Lung (tissue), 11 donors: ENCODE measurements at regions not wholly inside any gene's neighbourhood (a gene's known extent, or its start where the extent isn't known, plus 50 kb on each side); places are given as distances from the start of the nearest gene placed in this dataset.

Experiments used
- ATAC-seq: fragments of 200-7000 bp; cut with Tn5 transposase; one replicate; pipeline ENCODE4 v1.9.1; 2020; ENCODE audit warnings: moderate number of reproducible peaks; ENCODE audit not compliant: insufficient read depth, low FRiP score
- DNase-seq, 3 donors: peaks; one replicate each; pipeline ENCODE4 v3.0.0-alpha.2; 2013 to 2017
- H3K27ac ChIP-seq, 2 donors: one replicate each; pipeline ENCODE4 v1.5.1; 2013; ENCODE audit warnings: mild to moderate bottlenecking in 2 of 2, moderate library complexity in 2 of 2, control low read depth in 1 of 2, inconsistent platforms in 1 of 2, low read depth in 1 of 2, low read length in 1 of 2
- H3K27me3 ChIP-seq, 3 donors: one replicate each; pipeline ENCODE4 v1.5.1; 2013; ENCODE audit warnings: low read length in 2 of 3; ENCODE audit not compliant: control insufficient read depth in 3 of 3, insufficient read depth in 3 of 3
- H3K36me3 ChIP-seq, 4 donors: one replicate each; pipeline ENCODE4 v1.5.1; 2013; ENCODE audit warnings: low read length in 4 of 4, mild to moderate bottlenecking in 1 of 4, moderate library complexity in 1 of 4; ENCODE audit not compliant: control insufficient read depth in 4 of 4, insufficient read depth in 4 of 4
- H3K4me1 ChIP-seq, 5 donors: one replicate each; pipeline ENCODE4 v1.5.1; 2013; ENCODE audit warnings: low read length in 5 of 5, mild to moderate bottlenecking in 2 of 5, moderate library complexity in 1 of 5; ENCODE audit not compliant: control insufficient read depth in 5 of 5, insufficient read depth in 5 of 5
- H3K4me3 ChIP-seq: one replicate; pipeline ENCODE4 v1.5.1; 2013; ENCODE audit warnings: mild to moderate bottlenecking, control low read depth, moderate library complexity
- H3K9ac ChIP-seq, 2 donors: one replicate each; pipeline ENCODE4 v1.5.1; 2013; ENCODE audit warnings: low read length in 2 of 2, control low read depth in 1 of 2; ENCODE audit not compliant: insufficient read depth in 1 of 2
- H3K9me3 ChIP-seq, 4 donors: one replicate each; pipeline ENCODE4 v1.5.1; 2013; ENCODE audit warnings: low read length in 3 of 4, mild to moderate bottlenecking in 1 of 4, moderate library complexity in 1 of 4; ENCODE audit not compliant: control insufficient read depth in 4 of 4, insufficient read depth in 3 of 4
- CTCF ChIP-seq: IDR thresholded peaks from 2 replicates; pipeline ENCODE4 v1.5.1; 2012; ENCODE audit warnings: mild to moderate bottlenecking; ENCODE audit errors: control extremely low read depth, extremely low read depth
- WGBS, 2 donors: extraction: QIAGEN DNeasy Blood & Tissue Kit; methylation state at CpG; one replicate each; pipeline ENCODE4 v1.1.7; 2013; 5-methylcytosine and 5-hydroxymethylcytosine counted together
- donor health status: control.
- donor health status: control.
- donor health status: Bipolar disorder and iron deficiency.
- donor health status: healthy.
- donor health status: DM: yes; HTN: yes; CAD: no.

- 84 to 95% methylated on average over 2 of the region's 2 CpGs for WGBS, 2 donors
- no peaks in the 10 kb centered on the region for H3K9me3 ChIP-seq
- H3K27ac ChIP-seq, result no peak overlapping the region
- ATAC-seq (no peak), DNase-seq (no peak)
- TF ChIP-seq CTCF, result no peak
- H3K4me1 ChIP-seq, result peaks cover 0 to 4% (median 0%) of the 10 kb centered on the region in 5 donors
- no peak overlapping the region for H3K9ac ChIP-seq
- H3K27me3 ChIP-seq, result peaks cover 0 to 19% (median 4%) of the 10 kb centered on the region in 3 donors
- H3K4me3 ChIP-seq, result no peak overlapping the region
- H3K36me3 ChIP-seq, result no peaks in the 10 kb centered on the region
Observed at GRCh38 chrX:13170966-13171558, 126.6 kb upstream of the FAM9C start.

- Histone ChIP-seq H3K4me1 (peaks cover 0 to 12% (median 4%) of the 10 kb centered on the region in 5 donors), H3K9me3 (no peaks in the 10 kb centered on the region), H3K9ac (no peak overlapping the region), H3K27me3 (peaks cover 0 to 20% (median 11%) of the 10 kb centered on the region in 3 donors), H3K36me3 (no peaks in the 10 kb centered on the region), H3K4me3 (no peak overlapping the region), H3K27ac (no peak overlapping the region)
- no peak for DNase-seq
- WGBS, 2 donors, result 99 to 100% methylated on average over 2 of the region's 2 CpGs
- ATAC-seq, result no peak
- no peak for TF ChIP-seq CTCF
Observed at GRCh38 chrX:13169684-13170083, 125.3 kb upstream of the FAM9C start.

- Histone ChIP-seq H3K9ac (no peak overlapping the region), H3K9me3 (no peaks in the 10 kb centered on the region), H3K4me1 (peaks cover 0 to 12% (median 4%) of the 10 kb centered on the region in 5 donors), H3K36me3 (no peaks in the 10 kb centered on the region), H3K4me3 (no peak overlapping the region), H3K27ac (no peak overlapping the region), H3K27me3 (peaks cover 0 to 14% (median 11%) of the 10 kb centered on the region in 3 donors)
- ATAC-seq (no peak), DNase-seq (no peak)
- WGBS, 2 donors, result 30 to 58% methylated on average over 5 of the region's 5 CpGs
- no peak for TF ChIP-seq CTCF
Observed at GRCh38 chrX:13168269-13168668, 123.8 kb upstream of the FAM9C start.
